ENCODE measurements at regions not wholly inside any gene's neighbourhood (a gene's known extent, or its start where the extent isn't known, plus 50 kb on each side); places are given as distances from the start of the nearest gene placed in this dataset.
"Not testable (repeated sequence)": the region's sequence is repeated elsewhere in the genome, so short reads cannot be mapped to it uniquely, and the experiment has no call there.

GRCh38 chr9:62550539-62550938 lies 1360.7 kb downstream of the SPATA31A7 start:
- TF ChIP-seq POLR2A, CTCF (IDR thresholded peaks at IDR 0.05): not testable (repeated sequence)

All from uterus (tissue), 2 donors.